Activated T-helper 17 cell treated with anti-CD3 and anti-CD28 coated beads, Interleukin-2, amount 50 U/mL, for 72 hours (primary cell): ENCODE measurements at regions not wholly inside any gene's neighbourhood (a gene's known extent, or its start where the extent isn't known, plus 50 kb on each side); places are given as distances from the start of the nearest gene placed in this dataset.

Experiments
- ATAC-seq: fragments of 150-1000 bp; cut with Tn5 transposase; replicated peaks from 2 replicates; pipeline ENCODE4 v1.10.0; 2021; ENCODE audit warnings: mild to moderate bottlenecking, moderate library complexity
- H3K27ac Mint-ChIP-seq: one replicate; pipeline ENCODE4 v1.8.0; 2022; ENCODE audit warnings: mixed read lengths
- H3K27me3 Mint-ChIP-seq: one replicate; pipeline ENCODE4 v1.8.0; 2022; ENCODE audit warnings: mixed read lengths
- H3K36me3 Mint-ChIP-seq: one replicate; pipeline ENCODE4 v1.8.0; 2022; ENCODE audit warnings: low read depth, mild to moderate bottlenecking, mixed read lengths
- H3K4me1 Mint-ChIP-seq: one replicate; pipeline ENCODE4 v1.8.0; 2022; ENCODE audit warnings: mixed read lengths
- H3K4me3 Mint-ChIP-seq: one replicate; pipeline ENCODE4 v1.8.0; 2022; ENCODE audit warnings: mild to moderate bottlenecking, mixed read lengths
- H3K9me3 Mint-ChIP-seq: one replicate; pipeline ENCODE4 v1.8.0; 2022; ENCODE audit warnings: mixed read lengths

DNA sequence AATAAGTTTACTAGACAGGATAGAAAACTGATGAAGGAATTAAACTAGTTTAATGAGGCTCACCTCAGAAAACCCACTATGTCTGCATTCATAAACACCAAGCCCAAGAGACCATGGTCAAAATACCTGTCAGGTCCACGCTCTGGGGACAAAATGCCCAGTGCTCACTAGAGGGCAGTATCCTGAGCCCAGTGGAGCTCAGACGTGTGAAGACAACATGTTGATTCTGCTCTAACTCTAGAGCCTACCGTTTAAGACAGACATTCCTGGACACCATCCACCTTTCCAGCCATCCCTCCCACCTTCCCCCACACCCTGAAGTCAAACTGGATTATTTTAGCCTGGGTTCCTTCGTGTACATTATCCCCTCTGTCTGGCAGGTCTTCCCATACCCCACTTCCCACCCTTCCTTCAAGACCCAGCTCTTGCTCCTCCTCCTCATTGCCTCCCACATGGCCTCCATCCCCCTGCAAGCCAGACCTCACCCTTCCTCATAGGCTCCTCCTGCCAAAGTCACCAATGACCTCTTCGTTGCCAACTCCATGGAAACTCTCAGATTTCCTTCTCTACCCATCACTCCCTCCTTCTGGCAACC lies 142.3 kb upstream of the FSTL4 start:
- H3K27ac Mint-ChIP-seq = no peak overlapping the region
- ATAC-seq = peak; percentile 37
- H3K4me3 Mint-ChIP-seq = no peak overlapping the region
- peaks cover 23% of the 10 kb centered on the region for H3K27me3 Mint-ChIP-seq
- no peaks in the 10 kb centered on the region for H3K4me1 Mint-ChIP-seq
- H3K9me3 Mint-ChIP-seq = no peaks in the 10 kb centered on the region
- H3K36me3 Mint-ChIP-seq = no peaks in the 10 kb centered on the region

DNA sequence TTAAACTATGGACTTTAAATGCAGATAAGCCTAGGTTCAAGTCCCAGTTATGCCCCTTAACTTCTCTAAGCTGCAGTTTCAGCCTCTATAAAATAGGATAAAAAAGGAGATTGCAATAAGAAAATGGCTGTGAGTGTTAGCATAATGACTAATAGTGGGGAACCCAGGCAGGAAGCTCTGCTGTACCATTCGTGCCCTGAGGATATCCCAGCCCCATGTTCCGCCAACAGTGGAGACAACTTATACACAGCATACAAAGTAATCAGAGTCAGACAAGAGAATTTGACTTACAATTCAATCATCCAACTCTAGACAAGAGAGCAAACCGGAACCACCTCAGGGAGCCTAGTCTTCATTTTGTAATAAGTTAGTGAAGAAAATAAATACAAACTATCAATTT lies 141.5 kb upstream of the FSTL4 start:
- Mint-ChIP-seq H3K36me3 (no peaks in the 10 kb centered on the region), H3K27me3 (peaks cover 23% of the 10 kb centered on the region), H3K9me3 (no peaks in the 10 kb centered on the region), H3K27ac (no peak overlapping the region), H3K4me3 (no peak overlapping the region), H3K4me1 (no peaks in the 10 kb centered on the region)
- no peak for ATAC-seq

- Mint-ChIP-seq H3K27ac (no peak overlapping the region), H3K36me3 (no peaks in the 10 kb centered on the region), H3K4me1 (no peaks in the 10 kb centered on the region), H3K9me3 (no peaks in the 10 kb centered on the region), H3K4me3 (no peak overlapping the region), H3K27me3 (peaks cover 23% of the 10 kb centered on the region)
- no peak for ATAC-seq
These were observed 139.5 kb upstream of the FSTL4 start for GRCh38 chr5:133751846-133752245.

- Mint-ChIP-seq H3K36me3 (no peaks in the 10 kb centered on the region), H3K27ac (no peak overlapping the region), H3K4me3 (no peak overlapping the region), H3K27me3 (peaks cover 23% of the 10 kb centered on the region), H3K4me1 (no peaks in the 10 kb centered on the region), H3K9me3 (no peaks in the 10 kb centered on the region)
- ATAC-seq = no peak
These were observed 139.1 kb upstream of the FSTL4 start for GRCh38 chr5:133751421-133751820.

- no peak overlapping the region for H3K4me3 Mint-ChIP-seq
- H3K9me3 Mint-ChIP-seq = no peaks in the 10 kb centered on the region
- ATAC-seq = no peak
- no peaks in the 10 kb centered on the region for H3K36me3 Mint-ChIP-seq
- H3K4me1 Mint-ChIP-seq = no peaks in the 10 kb centered on the region
- peaks cover 21% of the 10 kb centered on the region for H3K27me3 Mint-ChIP-seq
- H3K27ac Mint-ChIP-seq = no peak overlapping the region
These were observed 138.5 kb upstream of the FSTL4 start for GRCh38 chr5:133750856-133751255.

DNA sequence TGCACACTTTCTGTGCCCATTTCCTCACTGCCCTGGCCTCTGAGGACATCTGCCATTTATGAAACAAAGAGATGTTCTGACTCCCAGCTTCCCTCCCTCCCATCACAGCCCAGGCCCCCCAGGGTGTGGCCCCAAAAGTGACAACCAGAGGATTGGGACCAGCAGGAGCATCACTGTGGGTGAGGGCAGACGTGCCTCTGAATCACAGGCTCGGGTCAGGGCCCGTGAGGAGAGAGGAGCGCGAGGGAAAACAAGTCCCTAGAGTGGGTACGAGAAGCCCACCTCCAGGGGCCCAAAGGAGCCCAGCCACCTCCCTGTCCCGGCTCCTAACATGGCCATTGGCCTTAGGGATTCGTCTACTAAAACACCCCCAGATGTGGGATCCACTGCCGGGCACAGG lies 138.0 kb upstream of the FSTL4 start:
- no peak overlapping the region for H3K4me3 Mint-ChIP-seq
- H3K36me3 Mint-ChIP-seq = no peaks in the 10 kb centered on the region
- H3K9me3 Mint-ChIP-seq = no peaks in the 10 kb centered on the region
- peaks cover 16% of the 10 kb centered on the region for H3K27me3 Mint-ChIP-seq
- H3K4me1 Mint-ChIP-seq = no peaks in the 10 kb centered on the region
- no peak overlapping the region for H3K27ac Mint-ChIP-seq
- ATAC-seq = no peak

DNA sequence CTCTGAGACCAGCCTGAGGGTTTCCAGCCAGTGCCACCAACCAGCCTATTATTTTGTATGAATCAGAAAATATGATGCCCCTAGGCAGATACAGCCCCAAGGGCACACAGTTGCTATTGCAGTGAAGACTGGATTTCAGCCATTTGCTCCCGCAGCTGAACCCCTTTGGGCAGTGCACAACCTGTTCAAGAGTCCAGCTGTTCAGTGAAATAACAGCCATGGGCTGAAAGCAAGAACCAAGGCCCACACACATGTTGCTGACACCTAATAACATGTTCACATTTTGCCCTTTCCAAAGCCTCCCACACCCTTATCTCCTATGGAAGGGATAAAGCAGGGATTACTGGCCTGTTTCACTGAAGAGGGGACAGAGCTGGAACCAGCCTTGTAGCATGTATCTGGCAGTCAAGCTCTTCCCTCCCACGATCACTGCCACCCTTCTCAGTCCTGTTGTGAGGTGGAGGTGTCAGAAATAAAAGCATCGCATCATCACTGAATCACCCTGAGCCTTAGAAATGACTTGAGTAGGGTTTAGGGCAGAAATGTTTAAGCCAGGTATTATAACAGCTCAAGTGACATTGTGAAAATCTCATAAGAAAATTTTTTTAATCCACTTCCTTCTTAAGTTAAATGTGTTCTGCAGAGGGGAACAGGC lies 137.1 kb upstream of the FSTL4 start:
- no peak overlapping the region for H3K27ac Mint-ChIP-seq
- no peaks in the 10 kb centered on the region for H3K36me3 Mint-ChIP-seq
- peak; percentile 70 for ATAC-seq
- H3K27me3 Mint-ChIP-seq = peaks cover 7% of the 10 kb centered on the region
- H3K9me3 Mint-ChIP-seq = no peaks in the 10 kb centered on the region
- H3K4me1 Mint-ChIP-seq = no peaks in the 10 kb centered on the region
- no peak overlapping the region for H3K4me3 Mint-ChIP-seq

GRCh38 chr5:133746834-133747233 lies 134.5 kb upstream of the FSTL4 start:
- no peak overlapping the region for H3K27ac Mint-ChIP-seq
- H3K27me3 Mint-ChIP-seq = peaks cover 10% of the 10 kb centered on the region
- no peak for ATAC-seq
- H3K9me3 Mint-ChIP-seq = no peaks in the 10 kb centered on the region
- no peaks in the 10 kb centered on the region for H3K4me1 Mint-ChIP-seq
- H3K36me3 Mint-ChIP-seq = no peaks in the 10 kb centered on the region
- H3K4me3 Mint-ChIP-seq = no peak overlapping the region

- Mint-ChIP-seq H3K27me3 (peaks cover 5% of the 10 kb centered on the region), H3K27ac (no peak overlapping the region), H3K9me3 (no peaks in the 10 kb centered on the region), H3K36me3 (no peaks in the 10 kb centered on the region), H3K4me1 (no peaks in the 10 kb centered on the region), H3K4me3 (no peak overlapping the region)
- ATAC-seq = no peak
These were observed 132.6 kb upstream of the FSTL4 start for GRCh38 chr5:133744960-133745308.

GRCh38 chr5:133744051-133744959 lies 132.0 kb upstream of the FSTL4 start:
- H3K4me1 Mint-ChIP-seq = no peaks in the 10 kb centered on the region
- H3K4me3 Mint-ChIP-seq = no peak overlapping the region
- H3K36me3 Mint-ChIP-seq = no peaks in the 10 kb centered on the region
- no peaks in the 10 kb centered on the region for H3K9me3 Mint-ChIP-seq
- H3K27ac Mint-ChIP-seq = no peak overlapping the region
- ATAC-seq = no peak
- H3K27me3 Mint-ChIP-seq = peaks cover 5% of the 10 kb centered on the region

DNA sequence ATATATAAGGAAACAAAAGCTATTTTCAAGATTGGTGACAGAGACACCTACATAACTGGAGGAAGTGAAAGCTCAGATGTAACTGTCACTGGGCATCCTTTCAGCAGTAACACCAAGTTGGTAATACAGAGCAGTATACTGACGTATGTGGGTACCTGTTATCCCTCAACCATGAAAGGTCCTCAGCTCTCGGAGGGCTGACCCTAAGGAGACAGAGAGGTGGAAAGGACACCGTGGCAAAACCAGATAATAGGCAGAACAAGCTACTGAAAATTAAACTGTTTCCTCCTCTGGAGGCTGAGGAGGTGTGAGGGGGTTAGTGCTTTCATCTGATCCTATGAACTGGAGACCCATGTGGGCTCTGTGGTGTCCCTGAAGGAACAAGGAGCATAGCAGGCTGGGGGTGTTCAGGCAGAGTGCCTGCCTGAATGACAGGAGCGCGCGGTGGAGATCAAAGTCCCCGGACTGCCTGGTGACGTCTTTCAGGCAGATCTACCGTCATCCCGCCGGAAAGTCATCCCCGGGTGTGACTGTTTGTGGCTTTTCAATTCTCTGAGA lies 130.2 kb upstream of the FSTL4 start:
- Mint-ChIP-seq H3K4me3 (no peak overlapping the region), H3K9me3 (no peaks in the 10 kb centered on the region), H3K36me3 (no peaks in the 10 kb centered on the region), H3K27ac (no peak overlapping the region), H3K4me1 (no peaks in the 10 kb centered on the region), H3K27me3 (peaks cover 5% of the 10 kb centered on the region)
- no peak for ATAC-seq

DNA sequence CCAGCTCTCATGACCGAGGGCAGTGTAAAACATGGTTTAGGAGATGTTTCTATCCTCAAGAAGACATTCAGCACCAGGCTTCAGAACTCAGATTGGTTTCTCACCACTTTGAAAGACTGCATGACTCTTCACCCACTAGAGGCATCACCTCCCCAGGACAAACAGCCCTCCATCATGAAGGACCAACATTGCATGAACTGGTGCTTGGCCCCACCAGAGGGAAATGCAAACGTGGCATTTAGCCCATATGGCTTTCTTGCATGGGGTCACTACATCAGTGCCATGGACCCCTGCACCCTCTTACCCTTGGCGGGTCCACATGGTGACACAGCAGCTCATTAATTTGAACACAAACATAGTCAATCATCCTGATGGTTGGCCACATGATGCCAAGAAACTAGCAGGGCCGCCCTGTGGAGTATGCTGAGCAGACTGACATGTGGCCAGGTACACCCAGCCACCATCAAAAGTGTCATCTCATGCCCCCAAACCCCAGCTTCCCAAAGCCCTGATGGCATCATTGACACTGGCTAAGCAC lies 129.5 kb upstream of the FSTL4 start:
- no peaks in the 10 kb centered on the region for H3K4me1 Mint-ChIP-seq
- H3K4me3 Mint-ChIP-seq = no peak overlapping the region
- peaks cover 5% of the 10 kb centered on the region for H3K27me3 Mint-ChIP-seq
- no peaks in the 10 kb centered on the region for H3K36me3 Mint-ChIP-seq
- no peak for ATAC-seq
- H3K9me3 Mint-ChIP-seq = no peaks in the 10 kb centered on the region
- no peak overlapping the region for H3K27ac Mint-ChIP-seq

GRCh38 chr5:133741396-133741795 lies 129.1 kb upstream of the FSTL4 start:
- no peak overlapping the region for H3K4me3 Mint-ChIP-seq
- peaks cover 5% of the 10 kb centered on the region for H3K27me3 Mint-ChIP-seq
- H3K4me1 Mint-ChIP-seq = no peaks in the 10 kb centered on the region
- no peak overlapping the region for H3K27ac Mint-ChIP-seq
- no peak for ATAC-seq
- no peaks in the 10 kb centered on the region for H3K36me3 Mint-ChIP-seq
- H3K9me3 Mint-ChIP-seq = no peaks in the 10 kb centered on the region

GRCh38 chr5:133739181-133739780 lies 126.9 kb upstream of the FSTL4 start:
- Mint-ChIP-seq H3K4me3 (no peak overlapping the region), H3K27me3 (peaks cover 5% of the 10 kb centered on the region), H3K27ac (no peak overlapping the region), H3K36me3 (no peaks in the 10 kb centered on the region), H3K9me3 (no peaks in the 10 kb centered on the region), H3K4me1 (no peaks in the 10 kb centered on the region)
- no peak for ATAC-seq
